Activated gamma-delta T cell (primary cell): ENCODE measurements at regions not wholly inside any gene's neighbourhood (a gene's known extent, or its start where the extent isn't known, plus 50 kb on each side); places are given as distances from the start of the nearest gene placed in this dataset.

Source experiments
- DNase-seq: peaks from one replicate; lab custom pipeline; 2025; lab: John Stamatoyannopoulos, UW

DNA sequence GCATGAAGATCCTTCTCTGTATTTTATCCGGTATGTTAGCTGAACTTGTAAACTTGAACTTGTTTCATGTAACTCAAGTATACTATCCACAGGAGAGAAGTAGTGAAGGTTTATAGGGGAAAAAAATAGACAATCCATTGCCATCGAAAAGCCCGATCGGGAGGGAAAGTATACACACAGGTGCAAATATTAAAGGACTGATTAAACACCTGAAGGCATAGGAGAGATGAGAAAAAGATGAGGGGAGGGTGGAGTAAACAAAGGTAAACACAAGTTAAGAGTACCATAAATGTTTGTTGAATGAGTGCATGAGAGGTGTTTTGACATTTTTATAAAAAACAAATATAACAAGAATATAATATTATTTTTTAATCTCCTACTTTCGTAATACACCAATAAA, 64.3 kb upstream of the CITED2 start:
- DNase-seq = no peak

- DNase-seq = no peak
Observed at GRCh38 chr6:139436957-139437348, 62.5 kb upstream of the CITED2 start.

- no peak for DNase-seq
Observed at GRCh38 chr6:139436200-139436956, 61.9 kb upstream of the CITED2 start.

DNA sequence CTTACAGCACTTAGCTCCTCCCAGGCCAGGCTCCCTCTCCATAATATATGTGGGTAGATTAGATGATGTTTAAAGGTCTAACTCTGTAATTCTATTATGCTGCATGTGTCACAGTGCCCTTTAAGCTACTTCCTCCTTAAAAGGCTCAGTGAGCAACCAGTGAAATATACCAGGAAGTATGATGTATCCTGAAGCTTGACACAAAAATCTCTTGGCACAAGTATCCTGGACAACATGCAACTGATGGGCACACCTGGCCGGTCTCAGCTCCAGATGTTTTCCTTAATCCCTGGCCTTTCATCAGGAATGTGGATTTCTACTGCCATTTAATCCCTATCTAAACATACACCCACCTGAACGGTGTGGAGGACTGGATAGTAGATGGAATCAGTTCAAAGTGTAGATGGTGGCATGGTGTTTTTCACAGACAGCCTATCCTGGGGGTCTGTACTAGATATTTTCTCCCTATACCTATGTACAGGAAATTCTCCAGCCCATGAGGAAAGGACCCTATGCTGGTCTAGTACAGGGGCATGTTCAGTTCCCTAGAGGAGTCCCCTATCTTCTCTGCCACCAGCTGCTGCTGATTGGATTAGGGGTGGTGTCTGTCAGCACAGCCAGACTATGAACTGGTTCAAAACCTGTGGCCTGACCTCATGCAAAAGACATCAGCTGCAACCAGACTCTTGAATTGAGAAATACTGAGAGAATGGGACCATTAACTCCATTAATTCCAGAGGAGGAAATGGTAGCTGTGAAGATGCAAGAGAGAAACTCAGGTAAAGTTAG, 59.4 kb upstream of the CITED2 start:
- no peak for DNase-seq

DNA sequence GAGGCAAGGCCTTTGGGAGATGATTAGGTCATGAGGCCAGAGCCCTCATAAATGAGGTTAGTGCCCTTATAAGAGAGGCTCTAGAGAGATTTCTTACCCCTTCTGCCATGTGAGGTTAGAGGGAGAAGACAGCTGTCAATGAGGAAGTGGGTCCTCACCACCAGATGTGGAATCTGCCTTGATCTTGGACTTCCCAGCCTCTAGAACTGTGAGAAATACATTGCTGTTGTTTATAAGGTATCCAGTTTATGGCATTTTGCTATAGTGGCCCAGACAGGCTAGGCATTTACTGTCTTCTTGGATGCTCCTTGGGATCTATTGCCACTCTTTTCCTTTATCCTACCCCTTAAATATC, 57.1 kb upstream of the CITED2 start:
- no peak for DNase-seq

DNA sequence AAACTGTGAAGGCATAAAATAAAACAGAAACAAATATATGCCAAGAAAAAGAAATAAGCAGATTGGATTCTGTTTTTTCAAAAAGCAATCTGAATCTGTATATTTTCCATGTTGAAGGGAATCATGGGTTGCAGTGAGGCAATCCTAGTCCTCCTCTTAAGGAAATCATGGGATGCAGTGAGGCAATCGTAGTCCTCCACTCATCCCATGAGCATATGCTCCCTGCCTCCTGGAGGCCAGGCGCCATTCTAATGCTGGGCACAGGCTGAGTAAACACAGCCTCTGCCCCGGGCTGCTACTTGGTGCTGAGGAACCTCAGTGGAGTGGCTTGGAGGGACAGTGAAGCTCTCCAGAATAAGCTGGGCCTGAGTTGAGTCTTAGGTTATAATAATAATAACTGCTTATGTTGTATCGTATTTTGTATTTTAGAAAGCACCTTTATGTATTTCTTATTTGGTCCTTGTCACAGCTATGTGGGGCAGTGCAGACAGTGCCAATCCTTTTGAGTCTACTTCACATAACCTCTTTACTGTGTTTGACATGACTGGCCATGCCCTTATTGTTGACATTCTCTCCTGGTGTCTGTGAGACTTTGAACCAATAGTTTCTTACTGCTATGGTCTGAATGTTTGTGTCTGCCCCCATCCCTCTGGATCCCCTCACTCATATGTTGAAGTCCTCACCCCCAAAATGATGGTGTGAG, 56.6 kb upstream of the CITED2 start:
- no peak for DNase-seq

DNA sequence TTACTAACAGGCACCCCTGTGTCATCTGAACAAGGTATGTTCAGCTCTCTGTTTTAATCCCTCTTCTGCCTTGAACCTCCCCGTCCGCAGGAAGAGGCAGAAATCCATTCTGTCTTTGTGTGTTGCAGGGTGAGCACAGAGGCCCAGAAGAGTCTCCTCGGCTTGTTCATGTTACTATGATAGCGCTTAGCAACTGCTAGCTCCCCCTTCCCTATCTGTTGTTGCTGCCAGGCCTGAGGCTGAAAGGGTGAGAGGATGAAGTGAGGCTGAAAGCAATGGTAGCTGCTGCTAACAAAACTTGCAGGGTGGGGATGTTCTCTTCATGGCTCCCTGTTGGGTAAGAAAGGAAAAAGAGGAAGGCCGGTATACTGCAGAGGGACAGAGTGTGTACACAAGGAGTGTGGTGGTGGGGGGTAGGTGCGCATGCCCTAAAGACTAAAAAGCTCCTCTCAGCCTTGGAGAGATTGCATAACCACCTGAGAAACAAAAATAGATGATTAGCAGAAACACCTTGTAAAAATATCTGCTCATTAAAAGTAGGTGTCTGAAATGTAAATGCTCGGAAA, 55.2 kb upstream of the CITED2 start:
- no peak for DNase-seq

DNA sequence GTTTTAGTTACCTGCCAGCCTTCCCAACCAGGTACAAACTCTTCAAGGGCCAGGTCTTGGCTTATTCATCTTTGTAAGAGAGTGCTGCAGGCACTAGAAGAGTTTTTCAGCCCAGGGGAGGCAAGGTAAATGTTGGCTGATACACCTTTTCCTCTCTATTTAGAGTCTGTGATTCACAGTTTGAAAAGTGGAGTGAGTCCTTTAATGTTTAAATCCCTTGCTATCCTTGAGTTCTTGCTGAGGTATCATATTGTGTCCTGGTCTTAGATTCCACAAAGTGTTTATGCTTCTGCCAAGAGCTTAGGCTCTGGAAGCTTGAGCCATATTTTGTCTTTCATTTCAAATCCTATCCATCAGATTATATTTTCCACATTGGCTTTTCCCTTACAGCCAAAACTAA, 52.8 kb upstream of the CITED2 start:
- no peak for DNase-seq

DNA sequence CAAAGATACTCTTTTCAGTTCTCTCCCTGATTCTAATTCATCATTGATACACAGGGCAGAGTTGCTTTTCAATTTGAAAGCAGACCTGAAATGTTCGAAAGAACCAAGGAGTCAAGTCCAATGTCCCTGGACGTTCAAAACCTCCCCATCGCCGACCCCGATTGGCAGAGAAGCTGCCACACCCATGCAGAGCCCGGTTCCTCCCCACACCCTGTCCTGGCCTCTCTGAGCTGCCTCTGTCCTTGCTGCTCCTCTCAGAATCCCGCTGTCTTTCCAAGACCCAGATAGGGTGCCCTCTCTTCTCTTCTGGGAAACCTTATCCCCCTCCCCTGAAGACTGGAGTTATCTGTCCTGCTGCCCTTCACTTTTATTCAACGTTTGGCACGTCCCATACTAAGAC, 52.3 kb upstream of the CITED2 start:
- DNase-seq = no peak

- DNase-seq = no peak
Observed at GRCh38 chr6:139425780-139426179, 51.3 kb upstream of the CITED2 start.

DNA sequence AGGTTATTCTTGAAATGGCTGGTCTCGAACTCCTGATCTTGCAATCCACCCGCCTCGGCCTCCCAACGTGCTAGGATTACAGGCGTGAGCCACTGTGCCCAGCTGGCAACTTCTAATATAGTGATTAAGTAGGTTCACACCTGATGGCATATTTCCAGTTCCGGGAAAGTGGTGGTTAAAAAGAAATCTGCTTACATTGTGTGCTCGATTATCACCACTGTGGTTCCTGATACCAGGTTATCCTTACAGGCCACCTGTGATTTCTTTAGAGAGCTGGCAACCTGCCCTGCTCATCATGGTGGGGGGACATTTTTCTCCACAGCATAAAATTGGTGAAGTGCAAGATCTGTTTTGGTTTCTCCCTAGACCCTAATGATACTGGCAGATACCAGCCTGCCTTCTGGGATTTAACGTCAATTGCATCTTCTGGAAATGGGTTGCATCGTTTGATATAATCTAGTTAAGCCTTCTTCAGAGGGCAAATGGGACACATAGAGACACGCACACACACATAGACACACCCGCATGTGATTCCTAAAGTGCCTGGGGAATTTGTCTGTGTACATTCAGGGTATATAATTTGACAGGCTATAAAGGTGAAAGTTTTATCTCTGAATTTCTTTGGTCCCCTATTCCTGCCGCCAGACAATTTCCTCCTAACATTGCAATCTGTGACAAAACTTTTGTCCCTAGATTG, 49.7 kb upstream of the CITED2 start:
- no peak for DNase-seq
